LNCaP clone FGC (cell line): ENCODE measurements at regions not wholly inside any gene's neighbourhood (a gene's known extent, or its start where the extent isn't known, plus 50 kb on each side); places are given as distances from the start of the nearest gene placed in this dataset.
"Not testable (repeated sequence)": the region's sequence is repeated elsewhere in the genome, so short reads cannot be mapped to it uniquely, and the experiment has no call there.

ENCODE experiments used
- DNase-seq: peaks from one replicate; pipeline ENCODE4 v3.0.0-alpha.2; 2011; ENCODE audit warnings: low read depth
- H3K4me3 ChIP-seq: 2 replicates; pipeline ENCODE4 v1.5.1; 2011; ENCODE audit warnings: mild to moderate bottlenecking, low read depth, low read length, control low read depth
- TF ChIP-seq, protein P1 (sequence below): IDR thresholded peaks from 2 replicates; pipeline ENCODE4 v1.5.1; 2012; ENCODE audit warnings: mild to moderate bottlenecking; ENCODE audit not compliant: control insufficient read depth, insufficient read depth; ENCODE audit errors: extremely low read depth

- TF ChIP-seq, protein P1, sequence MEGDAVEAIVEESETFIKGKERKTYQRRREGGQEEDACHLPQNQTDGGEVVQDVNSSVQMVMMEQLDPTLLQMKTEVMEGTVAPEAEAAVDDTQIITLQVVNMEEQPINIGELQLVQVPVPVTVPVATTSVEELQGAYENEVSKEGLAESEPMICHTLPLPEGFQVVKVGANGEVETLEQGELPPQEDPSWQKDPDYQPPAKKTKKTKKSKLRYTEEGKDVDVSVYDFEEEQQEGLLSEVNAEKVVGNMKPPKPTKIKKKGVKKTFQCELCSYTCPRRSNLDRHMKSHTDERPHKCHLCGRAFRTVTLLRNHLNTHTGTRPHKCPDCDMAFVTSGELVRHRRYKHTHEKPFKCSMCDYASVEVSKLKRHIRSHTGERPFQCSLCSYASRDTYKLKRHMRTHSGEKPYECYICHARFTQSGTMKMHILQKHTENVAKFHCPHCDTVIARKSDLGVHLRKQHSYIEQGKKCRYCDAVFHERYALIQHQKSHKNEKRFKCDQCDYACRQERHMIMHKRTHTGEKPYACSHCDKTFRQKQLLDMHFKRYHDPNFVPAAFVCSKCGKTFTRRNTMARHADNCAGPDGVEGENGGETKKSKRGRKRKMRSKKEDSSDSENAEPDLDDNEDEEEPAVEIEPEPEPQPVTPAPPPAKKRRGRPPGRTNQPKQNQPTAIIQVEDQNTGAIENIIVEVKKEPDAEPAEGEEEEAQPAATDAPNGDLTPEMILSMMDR, result no peak
- DNase-seq, result no peak
- H3K4me3 ChIP-seq, result no peak overlapping the region
These were observed 317.7 kb downstream of the LRRC70 start for GRCh38 chr5:62896121-62896893.

DNA sequence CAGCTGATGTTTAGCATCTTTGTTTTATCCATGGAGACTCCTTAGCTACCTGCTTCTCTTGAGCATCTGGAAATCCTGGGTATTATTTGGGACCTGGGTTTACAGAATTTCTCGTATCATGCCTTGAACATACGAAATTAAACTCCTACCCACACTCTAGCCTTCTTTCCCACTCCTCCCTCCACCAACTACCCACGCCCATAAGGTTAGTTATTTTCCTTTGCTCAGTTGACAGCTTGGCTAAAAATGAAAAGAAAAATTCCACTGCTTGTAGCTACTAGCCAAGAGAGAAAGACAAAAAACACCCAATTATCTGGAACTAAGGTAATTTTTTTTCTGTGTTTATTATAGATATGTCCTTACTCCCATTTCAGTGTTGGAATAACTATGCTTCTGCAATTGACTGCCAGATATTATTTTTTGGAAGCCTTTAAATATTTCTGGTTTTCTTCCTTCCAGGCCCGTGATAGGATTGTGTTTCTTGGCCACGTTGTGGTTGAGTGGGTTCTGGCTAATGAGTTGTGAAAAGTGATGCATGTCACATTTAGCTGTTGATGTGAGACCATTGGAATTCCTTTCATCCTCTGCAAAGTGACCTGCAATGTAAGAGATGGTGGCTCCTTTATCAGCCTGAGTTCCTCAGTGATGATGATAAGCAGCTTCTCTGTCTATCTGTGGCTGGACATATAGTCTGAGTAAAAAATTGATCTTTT lies 308.1 kb downstream of the LRRC70 start:
- DNase-seq, result no peak
- no peak overlapping the region for H3K4me3 ChIP-seq
- TF ChIP-seq, protein P1, result no peak

GRCh38 chr5:62837330-62837729 lies 258.7 kb downstream of the LRRC70 start:
- not testable (repeated sequence) for DNase-seq, H3K4me3 ChIP-seq

- H3K4me3 ChIP-seq, result no peak overlapping the region
- TF ChIP-seq, protein P1, result no peak
- DNase-seq, result no peak
These were observed 251.0 kb downstream of the LRRC70 start for GRCh38 chr5:62829604-62829986.

DNA sequence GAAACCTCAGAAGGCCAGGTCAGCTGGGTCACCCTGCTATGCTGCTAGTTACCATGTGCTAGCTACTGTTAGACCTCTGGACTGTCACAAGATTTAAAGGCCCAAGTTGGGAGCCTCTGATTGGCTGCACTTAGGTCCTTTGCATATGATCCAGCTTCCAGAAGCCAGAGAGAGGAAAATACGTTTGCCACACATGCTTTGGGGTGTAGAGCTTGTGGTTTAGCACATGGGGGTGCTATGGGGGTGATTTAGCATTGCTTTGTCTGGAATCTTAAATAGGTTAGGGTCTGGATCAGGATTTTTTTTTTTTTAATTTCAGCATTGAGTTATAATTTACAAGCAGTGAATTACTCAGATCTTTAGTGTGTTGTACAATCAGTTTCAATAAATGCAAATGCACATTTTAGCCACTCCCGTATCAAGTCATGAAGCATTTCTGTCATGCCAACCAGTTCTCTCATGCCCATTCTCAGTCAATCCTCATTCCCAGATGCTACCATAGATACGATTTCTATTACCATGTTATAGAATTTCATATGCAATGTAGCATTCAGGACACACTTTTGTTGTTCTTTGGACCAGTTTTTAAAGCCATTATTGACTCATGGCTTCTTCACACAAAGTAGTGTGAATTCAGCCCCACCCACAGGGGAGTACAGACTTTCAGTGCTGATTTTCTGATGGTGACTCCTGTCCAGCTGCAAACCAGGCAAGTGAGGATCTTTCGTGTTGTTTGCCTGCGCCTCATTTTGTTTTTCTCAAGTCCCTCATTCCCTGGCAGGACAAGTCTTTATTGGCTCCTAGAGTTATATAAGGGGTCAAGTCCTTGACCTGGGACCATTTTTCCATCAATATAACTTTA lies 250.4 kb downstream of the LRRC70 start:
- no peak for DNase-seq
- TF ChIP-seq, protein P1, result no peak
- no peak overlapping the region for H3K4me3 ChIP-seq

GRCh38 chr5:62825623-62826220 lies 247.1 kb downstream of the LRRC70 start:
- H3K4me3 ChIP-seq, result no peak overlapping the region
- no peak for DNase-seq
- TF ChIP-seq, protein P1, result no peak
